ENCODE measurements at regions not wholly inside any gene's neighbourhood (a gene's known extent, or its start where the extent isn't known, plus 50 kb on each side); places are given as distances from the start of the nearest gene placed in this dataset.

DNA sequence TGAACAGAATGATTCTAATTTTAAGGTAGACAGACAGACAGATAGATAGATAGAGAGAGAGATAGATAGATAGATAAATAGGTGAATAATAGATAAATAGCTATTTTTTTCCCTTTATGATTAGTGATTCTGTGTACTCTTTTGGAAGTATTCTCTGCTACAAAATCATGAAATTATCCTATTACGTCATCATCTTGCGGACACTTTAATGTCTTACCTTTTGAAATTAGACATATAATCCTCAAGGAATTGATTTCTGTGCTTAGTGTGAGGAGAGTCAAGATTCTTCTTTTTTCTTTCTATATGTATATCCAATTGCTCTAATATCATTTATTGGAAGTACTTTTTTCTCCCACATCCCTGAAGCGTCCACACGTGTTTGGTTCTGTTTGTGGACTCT lies 215.2 kb downstream of the SCG2 start:
- TF ChIP-seq, protein P1, sequence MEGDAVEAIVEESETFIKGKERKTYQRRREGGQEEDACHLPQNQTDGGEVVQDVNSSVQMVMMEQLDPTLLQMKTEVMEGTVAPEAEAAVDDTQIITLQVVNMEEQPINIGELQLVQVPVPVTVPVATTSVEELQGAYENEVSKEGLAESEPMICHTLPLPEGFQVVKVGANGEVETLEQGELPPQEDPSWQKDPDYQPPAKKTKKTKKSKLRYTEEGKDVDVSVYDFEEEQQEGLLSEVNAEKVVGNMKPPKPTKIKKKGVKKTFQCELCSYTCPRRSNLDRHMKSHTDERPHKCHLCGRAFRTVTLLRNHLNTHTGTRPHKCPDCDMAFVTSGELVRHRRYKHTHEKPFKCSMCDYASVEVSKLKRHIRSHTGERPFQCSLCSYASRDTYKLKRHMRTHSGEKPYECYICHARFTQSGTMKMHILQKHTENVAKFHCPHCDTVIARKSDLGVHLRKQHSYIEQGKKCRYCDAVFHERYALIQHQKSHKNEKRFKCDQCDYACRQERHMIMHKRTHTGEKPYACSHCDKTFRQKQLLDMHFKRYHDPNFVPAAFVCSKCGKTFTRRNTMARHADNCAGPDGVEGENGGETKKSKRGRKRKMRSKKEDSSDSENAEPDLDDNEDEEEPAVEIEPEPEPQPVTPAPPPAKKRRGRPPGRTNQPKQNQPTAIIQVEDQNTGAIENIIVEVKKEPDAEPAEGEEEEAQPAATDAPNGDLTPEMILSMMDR (IDR thresholded peaks at IDR 0.05) = no peak
- TF ChIP-seq EZH2 (IDR thresholded peaks at IDR 0.05) (no peak), EZH2phosphoT487 (IDR thresholded peaks at IDR 0.05) (no peak)

All from neural progenitor cell (in vitro differentiated cells).